LNCaP clone FGC (cell line): ENCODE measurements at regions not wholly inside any gene's neighbourhood (a gene's known extent, or its start where the extent isn't known, plus 50 kb on each side); places are given as distances from the start of the nearest gene placed in this dataset.
"Not testable (repeated sequence)": the region's sequence is repeated elsewhere in the genome, so short reads cannot be mapped to it uniquely, and the experiment has no call there.

Source experiments
- DNase-seq: peaks from one replicate; pipeline ENCODE4 v3.0.0-alpha.2; 2011; ENCODE audit warnings: low read depth
- H3K4me3 ChIP-seq: 2 replicates; pipeline ENCODE4 v1.5.1; 2011; ENCODE audit warnings: mild to moderate bottlenecking, low read depth, low read length, control low read depth
- TF ChIP-seq, protein P1 (sequence below): IDR thresholded peaks from 2 replicates; pipeline ENCODE4 v1.5.1; 2012; ENCODE audit warnings: mild to moderate bottlenecking; ENCODE audit not compliant: control insufficient read depth, insufficient read depth; ENCODE audit errors: extremely low read depth

DNA sequence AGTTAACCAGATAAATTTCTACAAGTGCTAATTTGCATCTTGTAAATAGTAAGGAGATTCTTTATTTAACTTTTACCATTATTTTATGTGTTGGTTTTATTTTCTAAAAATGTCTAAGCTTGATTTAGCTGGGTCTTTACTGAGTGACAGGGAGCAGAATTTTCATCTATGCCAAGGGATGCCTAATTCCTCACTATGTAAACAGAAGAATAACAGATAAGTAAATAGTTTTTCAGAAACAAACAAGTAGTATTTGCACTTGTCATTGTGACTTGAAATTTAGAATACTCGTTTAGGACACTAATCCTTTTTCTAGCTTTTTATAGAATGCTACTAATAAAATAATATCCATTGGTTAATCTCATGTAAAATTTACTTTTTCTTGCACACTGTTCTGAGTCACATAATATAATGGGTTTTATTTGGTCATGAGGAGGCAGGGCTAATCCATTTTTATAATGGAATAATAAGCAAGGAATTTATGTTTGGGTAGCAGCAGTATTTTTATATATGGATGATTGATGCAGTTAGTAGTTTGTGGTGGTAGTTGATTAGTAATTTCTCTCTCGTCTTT, 746.5 kb downstream of the SLC6A15 start:
- no peak for DNase-seq
- H3K4me3 ChIP-seq: no peak overlapping the region
- TF ChIP-seq, protein P1, sequence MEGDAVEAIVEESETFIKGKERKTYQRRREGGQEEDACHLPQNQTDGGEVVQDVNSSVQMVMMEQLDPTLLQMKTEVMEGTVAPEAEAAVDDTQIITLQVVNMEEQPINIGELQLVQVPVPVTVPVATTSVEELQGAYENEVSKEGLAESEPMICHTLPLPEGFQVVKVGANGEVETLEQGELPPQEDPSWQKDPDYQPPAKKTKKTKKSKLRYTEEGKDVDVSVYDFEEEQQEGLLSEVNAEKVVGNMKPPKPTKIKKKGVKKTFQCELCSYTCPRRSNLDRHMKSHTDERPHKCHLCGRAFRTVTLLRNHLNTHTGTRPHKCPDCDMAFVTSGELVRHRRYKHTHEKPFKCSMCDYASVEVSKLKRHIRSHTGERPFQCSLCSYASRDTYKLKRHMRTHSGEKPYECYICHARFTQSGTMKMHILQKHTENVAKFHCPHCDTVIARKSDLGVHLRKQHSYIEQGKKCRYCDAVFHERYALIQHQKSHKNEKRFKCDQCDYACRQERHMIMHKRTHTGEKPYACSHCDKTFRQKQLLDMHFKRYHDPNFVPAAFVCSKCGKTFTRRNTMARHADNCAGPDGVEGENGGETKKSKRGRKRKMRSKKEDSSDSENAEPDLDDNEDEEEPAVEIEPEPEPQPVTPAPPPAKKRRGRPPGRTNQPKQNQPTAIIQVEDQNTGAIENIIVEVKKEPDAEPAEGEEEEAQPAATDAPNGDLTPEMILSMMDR: no peak

GRCh38 chr12:84161296-84161695, 751.3 kb downstream of the SLC6A15 start:
- TF ChIP-seq, protein P1: no peak
- DNase-seq: no peak
- H3K4me3 ChIP-seq: no peak overlapping the region

- no peak for DNase-seq
- TF ChIP-seq, protein P1: no peak
- no peak overlapping the region for H3K4me3 ChIP-seq
These were observed 753.3 kb downstream of the SLC6A15 start for GRCh38 chr12:84159260-84159659.

GRCh38 chr12:84157170-84157569, 755.4 kb downstream of the SLC6A15 start:
- no peak overlapping the region for H3K4me3 ChIP-seq
- DNase-seq: no peak
- TF ChIP-seq, protein P1: no peak

DNA sequence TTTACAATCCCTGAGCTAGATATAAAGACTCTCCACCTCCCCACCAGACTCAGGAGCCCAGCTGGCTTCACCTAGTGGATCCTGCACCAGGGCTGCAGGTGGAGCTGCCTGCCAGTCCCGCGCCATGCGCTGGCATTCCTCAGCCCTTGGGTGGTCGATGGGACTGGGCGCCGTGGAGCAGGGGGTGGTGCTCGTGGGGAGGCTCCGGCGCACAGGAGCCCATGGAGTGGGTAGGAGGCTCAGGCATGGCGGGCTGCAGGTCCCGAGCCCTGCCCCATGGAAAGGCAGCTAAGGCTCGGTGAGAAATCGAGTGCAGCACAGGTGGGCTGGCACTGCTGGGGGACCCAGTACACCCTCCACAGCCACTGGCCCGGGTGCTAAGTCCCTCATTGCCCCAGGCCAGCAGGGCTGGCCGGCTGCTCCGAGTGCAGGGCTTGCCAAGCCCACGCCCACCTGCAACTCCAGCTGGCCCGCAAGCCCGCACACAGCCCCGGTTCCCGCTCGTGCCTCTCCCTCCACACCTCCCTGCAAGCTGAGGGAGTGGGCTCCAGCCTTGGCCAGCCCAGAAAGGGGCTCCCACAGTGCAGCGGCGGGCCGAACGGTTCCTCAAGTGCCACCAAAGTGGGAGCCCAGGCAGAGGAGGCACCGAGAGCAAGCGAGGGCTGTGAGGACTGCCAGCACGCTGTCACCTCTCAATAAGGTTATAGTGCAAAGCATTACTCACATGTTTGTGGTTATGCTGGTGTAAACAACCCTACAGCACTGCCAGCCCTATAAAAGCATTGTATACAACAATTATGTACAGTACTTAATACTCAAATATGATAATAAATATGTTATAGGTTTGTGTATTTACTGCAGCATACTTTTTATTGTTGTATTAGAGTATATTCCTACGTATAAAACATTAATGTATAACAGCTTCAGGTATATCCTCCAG, 757.3 kb downstream of the SLC6A15 start:
- not testable (repeated sequence) for H3K4me3 ChIP-seq, DNase-seq

GRCh38 chr12:84154439-84154990, 758.1 kb downstream of the SLC6A15 start:
- DNase-seq, H3K4me3 ChIP-seq: not testable (repeated sequence)

DNA sequence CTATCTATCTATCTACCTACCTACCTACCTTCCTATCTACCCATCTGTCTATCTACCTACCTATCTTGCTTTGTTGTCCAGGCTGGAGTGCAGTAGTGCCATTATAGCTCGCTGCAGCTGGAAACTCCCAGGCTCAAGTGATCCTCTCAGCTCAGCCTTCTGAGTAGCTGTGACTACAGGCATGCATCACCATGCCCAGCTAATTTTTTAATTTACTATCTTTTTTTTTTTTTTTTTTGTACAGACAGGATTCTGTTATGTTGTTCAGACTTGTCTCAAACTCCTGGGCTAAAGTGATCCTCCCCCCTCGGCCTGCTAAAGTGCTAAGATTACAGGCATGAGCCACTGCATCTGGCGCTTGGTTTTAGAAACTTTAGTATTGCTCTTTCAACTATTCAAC, 762.4 kb downstream of the SLC6A15 start:
- DNase-seq: no peak
- H3K4me3 ChIP-seq: no peak overlapping the region
- TF ChIP-seq, protein P1: no peak
